ENCODE measurements at regions not wholly inside any gene's neighbourhood (a gene's known extent, or its start where the extent isn't known, plus 50 kb on each side); places are given as distances from the start of the nearest gene placed in this dataset.
"Not testable (repeated sequence)": the region's sequence is repeated elsewhere in the genome, so short reads cannot be mapped to it uniquely, and the experiment has no call there.

DNA sequence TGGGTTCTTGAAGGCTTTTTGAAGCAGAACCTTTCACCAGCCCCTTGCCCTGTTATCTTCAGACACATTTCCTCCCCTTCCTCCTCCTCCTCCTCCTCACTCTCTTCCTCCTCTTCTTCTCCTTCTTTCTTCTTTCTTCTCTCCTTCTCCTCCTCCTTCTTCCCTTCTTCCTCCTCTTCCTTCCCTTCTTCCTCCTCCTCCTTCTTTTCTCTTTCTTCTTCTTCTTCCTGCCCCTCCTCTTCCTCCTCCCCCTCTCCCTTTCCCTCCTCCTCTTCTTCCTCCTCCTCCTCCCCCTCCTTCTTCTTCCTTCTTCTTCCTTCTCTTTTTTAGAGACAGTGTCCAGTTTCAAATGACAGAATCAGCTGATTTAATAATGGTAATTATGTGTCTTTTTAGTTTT is 226.0 kb downstream of the DKK2 start:
- H3K27ac ChIP-seq (ENCODE audit: low read depth, low read length): no peak overlapping the region
- no peaks in the 10 kb centered on the region for H3K36me3 ChIP-seq (ENCODE audit: control insufficient read depth, insufficient read depth, low read length)
- no peaks in the 10 kb centered on the region for H3K27me3 ChIP-seq (ENCODE audit: control insufficient read depth, insufficient read depth, low read length)
- H3K9ac ChIP-seq (ENCODE audit: low read depth, low read length): no peak overlapping the region
- H3K9me3 ChIP-seq (ENCODE audit: control insufficient read depth, insufficient read depth, low read length): no peaks in the 10 kb centered on the region
- H3K4me1 ChIP-seq (ENCODE audit: control insufficient read depth, insufficient read depth, low read length): no peaks in the 10 kb centered on the region
- H3K4me3 ChIP-seq (ENCODE audit: low read depth, low read length): no peak overlapping the region

DNA sequence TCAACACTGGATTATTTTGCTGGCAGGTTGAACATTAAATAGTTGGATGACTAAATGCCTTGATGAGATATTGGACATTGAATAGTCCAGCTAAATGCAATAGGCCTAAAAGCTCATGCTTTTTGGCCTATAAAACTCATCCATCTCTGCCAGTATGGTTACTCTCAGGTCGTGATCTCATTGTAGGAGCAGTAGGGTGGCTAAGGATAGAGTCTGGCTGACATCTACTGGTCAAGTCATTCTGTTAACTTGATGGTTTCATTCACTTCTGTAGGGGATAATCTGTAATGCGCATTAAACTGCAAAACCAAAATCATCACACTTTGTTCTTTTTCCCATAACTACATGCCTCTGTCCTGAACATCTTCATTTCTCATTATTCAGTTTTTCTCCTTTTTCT is 227.0 kb downstream of the DKK2 start:
- no peaks in the 10 kb centered on the region for H3K4me1 ChIP-seq (ENCODE audit: control insufficient read depth, insufficient read depth, low read length)
- H3K27ac ChIP-seq (ENCODE audit: low read depth, low read length): no peak overlapping the region
- H3K36me3 ChIP-seq (ENCODE audit: control insufficient read depth, insufficient read depth, low read length): no peaks in the 10 kb centered on the region
- no peak overlapping the region for H3K9ac ChIP-seq (ENCODE audit: low read depth, low read length)
- no peaks in the 10 kb centered on the region for H3K27me3 ChIP-seq (ENCODE audit: control insufficient read depth, insufficient read depth, low read length)
- no peak overlapping the region for H3K4me3 ChIP-seq (ENCODE audit: low read depth, low read length)
- no peaks in the 10 kb centered on the region for H3K9me3 ChIP-seq (ENCODE audit: control insufficient read depth, insufficient read depth, low read length)

DNA sequence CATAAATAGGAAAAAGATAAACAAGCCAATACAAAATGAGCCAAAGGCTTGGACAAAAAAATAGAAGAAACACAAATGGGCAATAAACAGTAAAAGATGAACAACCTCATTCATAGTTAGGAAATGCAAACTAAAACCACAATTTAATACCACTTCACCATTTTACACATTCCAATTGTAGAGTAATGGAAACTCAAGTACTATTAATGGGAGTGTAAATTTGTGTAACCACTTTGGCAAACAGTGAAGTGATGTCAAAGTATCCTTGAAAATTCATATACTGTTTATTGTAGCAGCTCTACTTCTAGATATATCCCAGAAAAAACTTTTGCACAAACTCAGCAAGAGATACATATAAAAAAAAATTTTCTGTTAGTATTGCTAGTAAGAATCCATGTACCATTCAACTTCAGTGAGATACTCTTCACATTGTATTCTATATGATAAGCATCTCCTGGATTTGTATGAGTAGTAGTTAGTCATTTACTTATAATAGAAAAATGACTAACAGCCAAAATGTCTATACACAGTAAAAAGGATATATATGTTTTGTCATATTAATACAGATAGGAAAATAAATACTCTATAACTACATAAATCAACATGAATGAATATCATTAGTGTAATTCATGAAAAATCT is 229.8 kb downstream of the DKK2 start:
- Histone ChIP-seq H3K36me3 (ENCODE audit: control insufficient read depth, insufficient read depth, low read length) (no peaks in the 10 kb centered on the region), H3K4me3 (ENCODE audit: low read depth, low read length) (no peak overlapping the region), H3K9ac (ENCODE audit: low read depth, low read length) (no peak overlapping the region)

DNA sequence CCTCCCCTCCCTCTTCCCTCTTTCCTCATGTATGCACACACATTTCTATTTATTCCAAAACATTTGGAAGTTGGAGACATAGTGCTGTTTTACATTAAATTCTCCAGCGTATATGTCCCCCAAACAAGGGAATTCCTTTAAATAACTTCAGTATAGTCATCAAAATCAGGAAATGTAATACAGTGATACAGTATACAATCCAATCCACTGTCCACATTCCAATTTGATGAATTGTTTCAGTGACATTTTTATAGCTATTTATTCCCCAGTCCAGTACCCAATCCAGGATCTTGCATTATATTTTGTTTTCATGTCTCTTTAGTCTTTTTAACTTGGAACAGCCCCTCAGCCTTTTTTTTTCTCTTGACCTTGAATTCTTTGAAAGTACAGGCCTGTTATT is 233.0 kb downstream of the DKK2 start:
- H3K27me3 ChIP-seq (ENCODE audit: control insufficient read depth, insufficient read depth, low read length): no peaks in the 10 kb centered on the region
- no peak overlapping the region for H3K27ac ChIP-seq (ENCODE audit: low read depth, low read length)
- H3K9ac ChIP-seq (ENCODE audit: low read depth, low read length): no peak overlapping the region

More for the DNA sequence above, 229.8 kb downstream of the DKK2 start:
- Histone ChIP-seq H3K4me1 (ENCODE audit: control insufficient read depth, insufficient read depth, low read length) (no peaks in the 10 kb centered on the region), H3K27ac (ENCODE audit: low read depth, low read length) (no peak overlapping the region), H3K9me3 (ENCODE audit: control insufficient read depth, insufficient read depth, low read length) (no peaks in the 10 kb centered on the region), H3K27me3 (ENCODE audit: control insufficient read depth, insufficient read depth, low read length) (no peaks in the 10 kb centered on the region)

DNA sequence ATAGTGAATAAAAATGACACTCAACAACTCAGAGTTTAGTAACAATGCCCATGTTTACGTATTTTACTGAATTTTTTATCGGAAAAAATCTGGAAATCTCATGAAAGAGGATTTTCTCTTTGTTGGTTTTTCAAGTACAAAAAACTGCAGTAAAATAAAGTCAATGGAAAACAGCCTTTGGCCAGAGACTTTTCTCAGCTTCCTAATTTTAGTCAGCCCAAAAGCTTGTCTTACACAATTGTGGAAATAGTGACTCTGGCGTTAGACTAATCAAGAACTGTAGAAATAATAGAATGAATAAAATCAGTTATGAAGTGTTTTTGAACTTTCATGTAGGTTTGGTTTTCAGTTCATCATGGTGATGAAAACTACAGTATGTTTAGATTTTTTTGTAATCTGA is 234.7 kb downstream of the DKK2 start:
- no peaks in the 10 kb centered on the region for H3K9me3 ChIP-seq (ENCODE audit: control insufficient read depth, insufficient read depth, low read length)

More for the DNA sequence above, 233.0 kb downstream of the DKK2 start:
- H3K9me3 ChIP-seq (ENCODE audit: control insufficient read depth, insufficient read depth, low read length): no peaks in the 10 kb centered on the region
- no peaks in the 10 kb centered on the region for H3K36me3 ChIP-seq (ENCODE audit: control insufficient read depth, insufficient read depth, low read length)
- H3K4me1 ChIP-seq (ENCODE audit: control insufficient read depth, insufficient read depth, low read length): no peaks in the 10 kb centered on the region
- no peak overlapping the region for H3K4me3 ChIP-seq (ENCODE audit: low read depth, low read length)

DNA sequence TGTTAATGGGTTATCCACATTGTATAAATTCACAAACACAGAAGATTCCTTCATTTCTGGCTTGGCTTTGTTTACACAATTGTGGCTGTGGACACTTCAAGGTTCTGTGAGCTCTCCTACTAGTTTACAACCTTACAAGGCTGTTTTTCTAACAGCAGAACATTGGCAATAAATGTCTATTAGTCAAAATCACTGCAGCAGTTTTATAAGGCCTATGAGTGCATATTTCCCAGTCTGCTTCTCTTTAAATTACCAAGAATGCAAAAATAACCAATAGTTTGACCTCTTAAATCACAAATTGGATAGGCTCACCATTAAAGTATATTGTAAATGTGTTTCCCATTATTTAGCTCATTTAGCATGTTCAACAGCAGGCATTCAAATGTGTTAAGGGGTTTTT is 239.2 kb downstream of the DKK2 start:
- H3K27ac ChIP-seq (ENCODE audit: low read depth, low read length): no peak overlapping the region
- no peaks in the 10 kb centered on the region for H3K4me1 ChIP-seq (ENCODE audit: control insufficient read depth, insufficient read depth, low read length)
- H3K9me3 ChIP-seq (ENCODE audit: control insufficient read depth, insufficient read depth, low read length): no peaks in the 10 kb centered on the region
- no peak overlapping the region for H3K9ac ChIP-seq (ENCODE audit: low read depth, low read length)
- no peak overlapping the region for H3K4me3 ChIP-seq (ENCODE audit: low read depth, low read length)
- H3K36me3 ChIP-seq (ENCODE audit: control insufficient read depth, insufficient read depth, low read length): no peaks in the 10 kb centered on the region
- no peaks in the 10 kb centered on the region for H3K27me3 ChIP-seq (ENCODE audit: control insufficient read depth, insufficient read depth, low read length)

More for the DNA sequence above, 234.7 kb downstream of the DKK2 start:
- Histone ChIP-seq H3K9ac (ENCODE audit: low read depth, low read length) (no peak overlapping the region), H3K36me3 (ENCODE audit: control insufficient read depth, insufficient read depth, low read length) (no peaks in the 10 kb centered on the region), H3K27me3 (ENCODE audit: control insufficient read depth, insufficient read depth, low read length) (no peaks in the 10 kb centered on the region), H3K4me3 (ENCODE audit: low read depth, low read length) (no peak overlapping the region), H3K27ac (ENCODE audit: low read depth, low read length) (no peak overlapping the region), H3K4me1 (ENCODE audit: control insufficient read depth, insufficient read depth, low read length) (no peaks in the 10 kb centered on the region)

DNA sequence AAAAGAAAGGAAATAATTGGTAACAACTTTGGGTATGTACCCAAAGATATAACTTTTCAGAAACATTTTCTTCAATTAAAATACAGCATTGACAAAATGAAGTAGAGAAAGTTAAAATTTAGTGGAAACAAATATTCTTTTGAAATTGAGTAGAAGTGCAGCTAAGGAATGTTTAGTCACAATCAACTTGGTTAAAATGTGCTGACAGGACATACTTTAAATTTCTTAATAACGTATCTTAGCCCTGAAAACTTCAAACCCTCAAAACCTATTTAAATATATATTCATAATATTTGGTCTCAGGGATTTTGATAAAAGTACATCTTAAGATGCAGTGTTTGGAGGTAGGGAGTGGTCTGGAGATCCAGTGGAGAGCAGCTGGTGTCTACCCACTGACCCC is 240.8 kb downstream of the DKK2 start:
- Histone ChIP-seq H3K36me3 (ENCODE audit: control insufficient read depth, insufficient read depth, low read length) (no peaks in the 10 kb centered on the region), H3K9me3 (ENCODE audit: control insufficient read depth, insufficient read depth, low read length) (no peaks in the 10 kb centered on the region), H3K27ac (ENCODE audit: low read depth, low read length) (no peak overlapping the region), H3K9ac (ENCODE audit: low read depth, low read length) (no peak overlapping the region), H3K4me3 (ENCODE audit: low read depth, low read length) (no peak overlapping the region), H3K4me1 (ENCODE audit: control insufficient read depth, insufficient read depth, low read length) (no peaks in the 10 kb centered on the region), H3K27me3 (ENCODE audit: control insufficient read depth, insufficient read depth, low read length) (no peaks in the 10 kb centered on the region)

DNA sequence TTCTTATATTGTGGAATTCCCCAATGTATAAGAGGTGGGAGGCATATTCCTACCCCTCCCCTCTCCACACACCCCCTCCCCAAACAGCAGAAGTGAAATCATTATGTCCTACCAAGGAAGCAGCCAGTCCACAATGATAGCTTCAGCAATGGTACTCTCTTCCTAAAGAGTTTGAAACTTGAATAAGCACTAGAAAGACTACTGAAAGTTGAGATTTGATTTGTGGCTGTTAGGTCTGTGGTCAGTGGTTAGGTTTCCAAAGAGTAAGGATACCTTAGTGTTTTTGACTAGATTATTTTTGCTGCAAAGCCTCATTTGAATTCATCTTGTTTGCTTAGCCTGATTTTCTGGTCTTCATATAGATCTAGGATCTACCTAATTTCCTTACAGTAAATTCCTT is 242.2 kb downstream of the DKK2 start:
- H3K36me3 ChIP-seq (ENCODE audit: control insufficient read depth, insufficient read depth, low read length): no peaks in the 10 kb centered on the region
- no peaks in the 10 kb centered on the region for H3K9me3 ChIP-seq (ENCODE audit: control insufficient read depth, insufficient read depth, low read length)
- H3K4me3 ChIP-seq (ENCODE audit: low read depth, low read length): no peak overlapping the region

DNA sequence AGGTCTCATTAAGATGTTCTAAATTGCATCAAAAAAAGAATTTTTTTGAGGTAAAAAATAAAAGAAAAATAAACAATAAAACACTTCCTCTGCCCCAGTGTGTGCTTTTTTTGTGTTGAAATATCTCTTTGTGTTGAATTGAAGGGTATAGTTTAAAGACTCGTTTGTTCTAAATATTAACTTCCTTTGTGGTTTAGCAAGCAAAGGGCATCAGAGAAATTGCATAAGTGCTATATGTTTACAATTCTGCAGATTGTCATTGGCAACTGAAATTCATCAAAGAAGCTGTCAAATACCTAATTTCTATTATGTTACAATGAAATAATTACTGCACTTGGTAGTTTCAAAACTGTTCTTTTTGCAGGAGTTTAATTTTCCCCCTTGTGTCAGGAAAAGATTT is 260.5 kb downstream of the DKK2 start:
- H3K27ac ChIP-seq (ENCODE audit: low read depth, low read length): no peak overlapping the region
- H3K9me3 ChIP-seq (ENCODE audit: control insufficient read depth, insufficient read depth, low read length): no peaks in the 10 kb centered on the region
- no peak overlapping the region for H3K9ac ChIP-seq (ENCODE audit: low read depth, low read length)
- no peaks in the 10 kb centered on the region for H3K4me1 ChIP-seq (ENCODE audit: control insufficient read depth, insufficient read depth, low read length)
- H3K4me3 ChIP-seq (ENCODE audit: low read depth, low read length): no peak overlapping the region
- H3K36me3 ChIP-seq (ENCODE audit: control insufficient read depth, insufficient read depth, low read length): no peaks in the 10 kb centered on the region
- no peaks in the 10 kb centered on the region for H3K27me3 ChIP-seq (ENCODE audit: control insufficient read depth, insufficient read depth, low read length)

More for the DNA sequence above, 242.2 kb downstream of the DKK2 start:
- H3K9ac ChIP-seq (ENCODE audit: low read depth, low read length): no peak overlapping the region
- no peak overlapping the region for H3K27ac ChIP-seq (ENCODE audit: low read depth, low read length)
- no peaks in the 10 kb centered on the region for H3K4me1 ChIP-seq (ENCODE audit: control insufficient read depth, insufficient read depth, low read length)
- H3K27me3 ChIP-seq (ENCODE audit: control insufficient read depth, insufficient read depth, low read length): no peaks in the 10 kb centered on the region

DNA sequence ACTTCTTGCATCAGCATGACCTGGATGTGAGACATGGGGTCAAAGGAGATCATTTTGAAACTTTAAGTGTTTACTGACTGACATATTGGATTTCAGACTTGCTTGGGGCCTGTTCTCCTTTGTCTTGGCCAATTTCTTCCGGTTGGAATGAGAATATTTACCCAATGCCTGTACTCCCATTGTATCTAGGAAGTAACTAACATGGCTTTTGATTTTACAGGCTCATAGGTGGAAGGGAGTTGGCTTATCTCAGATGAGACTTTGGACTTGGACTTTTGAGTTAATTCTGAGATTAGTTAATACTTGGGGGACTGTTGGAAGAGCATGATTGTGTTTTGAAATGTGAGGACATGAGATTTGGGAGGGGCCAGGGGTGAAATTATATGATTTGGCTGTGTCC is 262.1 kb downstream of the DKK2 start:
- not testable (repeated sequence) for H3K4me3 ChIP-seq (ENCODE audit: low read depth, low read length); H3K27ac ChIP-seq (ENCODE audit: low read depth, low read length); H3K9ac ChIP-seq (ENCODE audit: low read depth, low read length); H3K36me3 ChIP-seq (ENCODE audit: control insufficient read depth, insufficient read depth, low read length); H3K4me1 ChIP-seq (ENCODE audit: control insufficient read depth, insufficient read depth, low read length); H3K9me3 ChIP-seq (ENCODE audit: control insufficient read depth, insufficient read depth, low read length); H3K27me3 ChIP-seq (ENCODE audit: control insufficient read depth, insufficient read depth, low read length)

DNA sequence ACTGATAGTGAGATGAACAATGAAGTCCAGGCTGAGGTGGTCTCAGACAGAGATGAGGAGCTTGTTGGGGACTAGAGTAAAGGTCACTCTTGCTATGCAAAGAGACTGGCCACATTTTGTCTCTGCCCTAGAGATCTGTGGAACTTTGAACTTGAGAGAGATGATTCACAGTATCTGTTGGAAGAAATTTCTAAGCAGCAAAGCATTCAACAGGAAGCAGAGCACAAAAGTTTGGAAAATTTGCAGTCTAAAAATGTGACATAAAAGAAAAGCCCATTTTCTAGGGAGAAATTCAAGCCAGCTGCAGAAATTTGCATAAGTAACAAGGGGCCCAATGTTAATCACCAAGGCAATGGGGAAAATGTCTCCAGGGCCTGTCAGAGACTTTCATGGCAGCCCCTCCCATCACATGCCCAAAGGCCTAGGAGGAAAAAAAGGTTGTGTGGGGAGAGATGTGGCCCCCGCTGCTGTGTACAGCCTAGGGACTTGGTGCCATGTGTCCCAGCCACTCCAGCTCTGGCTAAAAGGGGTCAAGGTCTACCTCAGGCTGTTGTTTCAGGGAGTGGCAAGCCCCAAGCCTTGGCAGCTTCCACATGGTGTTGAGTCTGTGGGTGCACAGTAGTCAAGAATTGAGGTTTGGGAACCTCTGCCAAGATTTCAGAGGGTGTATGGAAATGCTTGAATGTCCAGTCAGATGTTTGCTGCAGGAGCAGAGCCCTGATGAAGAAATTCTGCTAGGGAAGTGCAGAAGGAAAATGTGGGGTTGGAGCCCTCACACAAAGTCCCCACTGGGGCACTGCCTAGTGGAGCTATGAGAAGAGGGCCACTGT is 262.8 kb downstream of the DKK2 start:
- H3K9ac ChIP-seq (ENCODE audit: low read depth, low read length): no peak overlapping the region
- H3K4me3 ChIP-seq (ENCODE audit: low read depth, low read length): no peak overlapping the region
- H3K9me3 ChIP-seq (ENCODE audit: control insufficient read depth, insufficient read depth, low read length): no peaks in the 10 kb centered on the region

More for the DNA sequence above, 262.8 kb downstream of the DKK2 start:
- Histone ChIP-seq H3K36me3 (ENCODE audit: control insufficient read depth, insufficient read depth, low read length) (no peaks in the 10 kb centered on the region), H3K27me3 (ENCODE audit: control insufficient read depth, insufficient read depth, low read length) (no peaks in the 10 kb centered on the region), H3K4me1 (ENCODE audit: control insufficient read depth, insufficient read depth, low read length) (no peaks in the 10 kb centered on the region), H3K27ac (ENCODE audit: low read depth, low read length) (no peak overlapping the region)
